PC-3 (cell line): ENCODE measurements at regions not wholly inside any gene's neighbourhood (a gene's known extent, or its start where the extent isn't known, plus 50 kb on each side); places are given as distances from the start of the nearest gene placed in this dataset.

Source experiments
- ATAC-seq: fragments of 200-7000 bp; cut with Tn5 transposase; 2 replicates; pipeline ENCODE4 v1.9.1; 2020; ENCODE audit warnings: mild to moderate bottlenecking, moderate library complexity
- BruUV-seq: library from RNA; stranded (reverse); fragments of 400-500 nt; replicated peaks from 2 replicates; lab custom pipeline; 2021; lab: Mats Ljungman, UMichigan
- CTCF ChIA-PET: fragments of 300-600 bp; sonication (Branson Sonifier 250); formaldehyde crosslinking; loops from one replicate; lab custom pipeline; 2022; ENCODE audit warnings: antibody characterized with exemption; lab: Charles Lee
- POLR2A ChIA-PET: fragments of 300-600 bp; sonication (Branson Sonifier 250); formaldehyde crosslinking; loops from one replicate; lab custom pipeline; 2022; ENCODE audit warnings: antibody characterized with exemption; ENCODE audit not compliant: unreplicated experiment; lab: Charles Lee
- DNase-seq: peaks from one replicate; pipeline ENCODE4 v3.0.0-alpha.2; 2015
- H2AFZ ChIP-seq: fragments of 300-600 bp; sonication (generic); 2 replicates; pipeline ENCODE4 v1.6.0; 2016; ENCODE audit warnings: antibody characterized with exemption, low read length
- H3F3A ChIP-seq: fragments of 300-600 bp; sonication (generic); one replicate; pipeline ENCODE4 v1.6.0; 2017; ENCODE audit warnings: antibody characterized with exemption, low read length, control low read depth, mild to moderate bottlenecking; ENCODE audit not compliant: unreplicated experiment
- H3K27ac ChIP-seq: fragments of 300-600 bp; sonication (generic); 2 replicates; pipeline ENCODE4 v1.5.1; 2016; ENCODE audit warnings: mild to moderate bottlenecking, low read length
- H3K27me3 ChIP-seq: fragments of 300-600 bp; sonication (generic); 2 replicates; pipeline ENCODE4 v1.6.1; 2016; ENCODE audit warnings: low read length, mixed read lengths
- H3K36me3 ChIP-seq: fragments of 300-600 bp; sonication (generic); 2 replicates; pipeline ENCODE4 v1.6.1; 2016; ENCODE audit warnings: low read depth, mixed run types, low read length, mixed read lengths
- H3K4me1 ChIP-seq: fragments of 300-600 bp; sonication (generic); 2 replicates; pipeline ENCODE4 v1.5.1; 2016; ENCODE audit warnings: low read length; ENCODE audit not compliant: insufficient read depth
- H3K4me2 ChIP-seq: fragments of 300-600 bp; sonication (generic); 2 replicates; pipeline ENCODE4 v1.6.0; 2016; ENCODE audit warnings: low read length
- H3K4me3 ChIP-seq: fragments of 300-600 bp; sonication (generic); 2 replicates; pipeline ENCODE4 v1.5.1; 2016; ENCODE audit warnings: mild to moderate bottlenecking, low read length, mixed read lengths
- H3K79me2 ChIP-seq: fragments of 300-600 bp; sonication (generic); 2 replicates; pipeline ENCODE4 v1.6.1; 2017; ENCODE audit warnings: low read length, mixed read lengths
- H3K9ac ChIP-seq: fragments of 300-600 bp; sonication (generic); 2 replicates; pipeline ENCODE4 v1.6.0; 2016; ENCODE audit warnings: mild to moderate bottlenecking, low read length
- H3K9me2 ChIP-seq: fragments of 300-600 bp; sonication (generic); replicated peaks from 2 replicates; pipeline ENCODE4 v1.6.1; 2016; ENCODE audit warnings: mixed run types, low read length, mixed read lengths
- H3K9me3 ChIP-seq: fragments of 300-600 bp; sonication (generic); 2 replicates; pipeline ENCODE4 v1.6.1; 2016; ENCODE audit warnings: low read length, mixed read lengths
- H4K20me1 ChIP-seq: fragments of 300-600 bp; sonication (generic); 2 replicates; pipeline ENCODE4 v1.6.1; 2016; ENCODE audit warnings: low read length, mixed read lengths
- EZH2 ChIP-seq: fragments of 300-600 bp; sonication (generic); IDR thresholded peaks from one replicate; pipeline ENCODE4 v1.6.1; 2017; ENCODE audit warnings: antibody characterized with exemption, mild to moderate bottlenecking, low read length; ENCODE audit not compliant: unreplicated experiment
- EZH2phosphoT487 ChIP-seq: fragments of 300-600 bp; sonication (generic); IDR thresholded peaks from 2 replicates; pipeline ENCODE4 v1.6.1; 2018; ENCODE audit warnings: mild to moderate bottlenecking, antibody characterized with exemption, low read length, borderline replicate concordance
- intact Hi-C: fragments of 100-400 bp; cut with micrococcal nuclease; formaldehyde crosslinking; loops from 2 replicates; pipeline ENCODE4 v1.9.0; 2023
- TF ChIP-seq, protein P1 (sequence below): fragments of 300-600 bp; sonication (generic); conservative IDR thresholded peaks from 2 replicates; pipeline ENCODE4 v1.5.1; 2017; ENCODE audit warnings: antibody characterized with exemption, low read depth, mild to moderate bottlenecking, low read length

DNA sequence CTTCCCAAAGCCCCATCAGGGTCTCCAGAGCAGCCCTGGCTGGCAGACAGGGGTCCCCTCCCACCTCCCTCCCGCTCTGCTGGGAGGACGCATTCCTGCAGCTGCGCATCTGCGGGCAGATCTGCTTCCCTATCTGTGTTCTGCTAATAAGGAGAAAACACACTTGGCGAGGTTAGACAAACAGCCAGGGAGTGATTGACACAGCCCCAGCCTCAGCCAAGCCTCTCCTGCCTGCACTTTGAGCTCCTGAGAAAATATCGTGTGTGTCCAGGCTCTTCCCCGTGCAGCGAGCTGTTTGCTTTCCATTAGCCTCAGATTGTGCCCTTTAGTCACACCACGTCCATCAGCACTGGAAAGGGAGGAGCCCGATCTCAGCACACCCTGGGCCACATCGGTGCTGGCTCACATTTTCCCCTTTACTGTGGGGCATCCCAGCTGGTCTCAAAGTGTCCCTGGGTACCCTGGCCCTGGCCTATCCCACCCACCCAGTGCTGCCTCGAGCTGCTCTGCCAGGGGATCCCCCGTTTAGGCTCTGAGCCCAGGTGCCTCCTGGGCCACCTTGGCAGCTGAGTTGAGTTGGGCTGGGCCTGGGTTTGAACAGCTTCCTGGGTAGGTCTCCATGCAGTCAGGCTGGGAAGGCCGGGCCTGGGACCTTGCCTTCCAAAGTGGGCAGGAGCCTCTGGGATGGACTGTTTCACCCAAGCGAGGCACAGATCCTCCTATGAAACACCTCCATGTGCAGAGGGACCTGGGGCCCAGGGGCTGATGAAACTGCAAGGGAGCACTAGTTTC is 61.1 kb downstream of the BARX1 start:
- no TSS peak for BruUV-seq
- H4K20me1 ChIP-seq: no peaks in the 10 kb centered on the region
- DNase-seq (no peak), ATAC-seq (no peak)
- TF ChIP-seq, protein P1, sequence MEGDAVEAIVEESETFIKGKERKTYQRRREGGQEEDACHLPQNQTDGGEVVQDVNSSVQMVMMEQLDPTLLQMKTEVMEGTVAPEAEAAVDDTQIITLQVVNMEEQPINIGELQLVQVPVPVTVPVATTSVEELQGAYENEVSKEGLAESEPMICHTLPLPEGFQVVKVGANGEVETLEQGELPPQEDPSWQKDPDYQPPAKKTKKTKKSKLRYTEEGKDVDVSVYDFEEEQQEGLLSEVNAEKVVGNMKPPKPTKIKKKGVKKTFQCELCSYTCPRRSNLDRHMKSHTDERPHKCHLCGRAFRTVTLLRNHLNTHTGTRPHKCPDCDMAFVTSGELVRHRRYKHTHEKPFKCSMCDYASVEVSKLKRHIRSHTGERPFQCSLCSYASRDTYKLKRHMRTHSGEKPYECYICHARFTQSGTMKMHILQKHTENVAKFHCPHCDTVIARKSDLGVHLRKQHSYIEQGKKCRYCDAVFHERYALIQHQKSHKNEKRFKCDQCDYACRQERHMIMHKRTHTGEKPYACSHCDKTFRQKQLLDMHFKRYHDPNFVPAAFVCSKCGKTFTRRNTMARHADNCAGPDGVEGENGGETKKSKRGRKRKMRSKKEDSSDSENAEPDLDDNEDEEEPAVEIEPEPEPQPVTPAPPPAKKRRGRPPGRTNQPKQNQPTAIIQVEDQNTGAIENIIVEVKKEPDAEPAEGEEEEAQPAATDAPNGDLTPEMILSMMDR: no peak
- TF ChIP-seq EZH2: no peak
- no peak for TF ChIP-seq EZH2phosphoT487
- H2AFZ ChIP-seq: no peak overlapping the region
- no peak overlapping the region for H3K27ac ChIP-seq
- H3K36me3 ChIP-seq: no peaks in the 10 kb centered on the region
- no peak overlapping the region for H3K9ac ChIP-seq
- no peaks in the 10 kb centered on the region for H3K4me1 ChIP-seq
- H3K9me3 ChIP-seq: peaks cover 8% of the 10 kb centered on the region; the same call in 1 of the 2 replicates
- no peak overlapping the region for H3K4me2 ChIP-seq
- H3K9me2 ChIP-seq: no peaks in the 10 kb centered on the region
- H3K4me3 ChIP-seq: no peak overlapping the region
- H3K79me2 ChIP-seq: no peaks in the 10 kb centered on the region
- intact Hi-C loops: no loop called here
- CTCF ChIA-PET: no interaction called here
- POLR2A ChIA-PET: no interaction called here
- H3K27me3 ChIP-seq: no peaks in the 10 kb centered on the region
- no peaks in the 10 kb centered on the region for H3F3A ChIP-seq

DNA sequence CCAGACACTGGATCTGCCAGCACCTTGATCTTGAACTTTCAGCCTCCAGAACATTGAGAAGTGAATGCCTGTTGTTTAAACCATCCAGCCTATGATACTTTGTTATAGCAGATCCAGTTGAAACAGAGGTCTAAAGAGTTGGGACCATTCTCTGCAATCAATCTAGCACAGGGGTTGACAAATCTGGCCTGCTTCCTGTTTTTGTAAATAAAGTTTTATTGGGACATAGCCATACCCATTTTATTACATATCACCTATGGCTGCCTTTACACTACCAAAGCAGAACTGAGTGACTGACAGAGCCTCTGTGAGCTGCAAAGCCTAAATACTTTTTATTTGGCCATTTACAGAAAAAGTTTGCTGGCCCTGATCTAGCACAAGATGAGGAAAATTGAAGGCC is 62.0 kb downstream of the BARX1 start:
- no peaks in the 10 kb centered on the region for H3K36me3 ChIP-seq
- no peaks in the 10 kb centered on the region for H3K4me1 ChIP-seq
- H3K9ac ChIP-seq: no peak overlapping the region
- ATAC-seq: no peak
- no peak overlapping the region for H3K4me3 ChIP-seq
- no peaks in the 10 kb centered on the region for H4K20me1 ChIP-seq
- H3K27ac ChIP-seq: no peak overlapping the region
- no TSS peak for BruUV-seq
- intact Hi-C loops: no loop called here
- TF ChIP-seq, protein P1: no peak
- no peak for TF ChIP-seq EZH2phosphoT487
- no peaks in the 10 kb centered on the region for H3K27me3 ChIP-seq
- H3K9me2 ChIP-seq: no peaks in the 10 kb centered on the region
- POLR2A ChIA-PET: no interaction called here
- no peak for DNase-seq
- H2AFZ ChIP-seq: no peak overlapping the region
- CTCF ChIA-PET: no interaction called here
- H3F3A ChIP-seq: no peaks in the 10 kb centered on the region
- no peak overlapping the region for H3K4me2 ChIP-seq
- H3K79me2 ChIP-seq: no peaks in the 10 kb centered on the region
- peaks cover 8% of the 10 kb centered on the region; the same call in 1 of the 2 replicates for H3K9me3 ChIP-seq

DNA sequence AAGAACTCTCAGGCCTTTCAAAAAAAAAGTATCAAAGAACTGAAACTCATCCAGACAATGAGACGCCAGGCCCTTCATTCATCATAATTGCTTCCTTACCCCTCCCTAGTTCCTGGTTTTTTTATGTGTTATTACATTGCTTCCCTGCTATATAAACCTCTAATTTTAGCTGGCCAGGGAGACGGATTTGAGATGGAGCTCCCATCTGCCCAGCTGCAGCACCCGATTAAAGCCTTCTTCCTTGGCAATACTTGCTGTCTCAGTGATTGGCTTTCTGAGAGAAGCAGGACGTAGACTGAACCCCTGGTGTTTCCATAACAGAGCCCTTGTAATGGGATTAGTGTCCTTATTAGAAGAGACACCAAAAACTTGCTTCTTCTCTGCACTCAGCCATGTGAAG is 62.4 kb downstream of the BARX1 start:
- H3F3A ChIP-seq: no peaks in the 10 kb centered on the region
- TF ChIP-seq, protein P1: no peak
- no peak for TF ChIP-seq EZH2
- no peak for TF ChIP-seq EZH2phosphoT487
- no peak overlapping the region for H3K9ac ChIP-seq
- BruUV-seq: no TSS peak
- DNase-seq (no peak), ATAC-seq (no peak)
- H3K27ac ChIP-seq: no peak overlapping the region
- intact Hi-C loops: no loop called here
- H3K79me2 ChIP-seq: no peaks in the 10 kb centered on the region
- H3K4me1 ChIP-seq: no peaks in the 10 kb centered on the region
- no peaks in the 10 kb centered on the region for H3K9me2 ChIP-seq
- H2AFZ ChIP-seq: no peak overlapping the region
- POLR2A ChIA-PET: no interaction called here
- H3K9me3 ChIP-seq: peaks cover 8% of the 10 kb centered on the region; the same call in 1 of the 2 replicates
- no peaks in the 10 kb centered on the region for H3K36me3 ChIP-seq
- no peaks in the 10 kb centered on the region for H4K20me1 ChIP-seq
- no peak overlapping the region for H3K4me2 ChIP-seq
- no peaks in the 10 kb centered on the region for H3K27me3 ChIP-seq
- no peak overlapping the region for H3K4me3 ChIP-seq
- CTCF ChIA-PET: no interaction called here
